Fibroblast of skin of scalp (primary cell): ENCODE measurements at regions not wholly inside any gene's neighbourhood (a gene's known extent, or its start where the extent isn't known, plus 50 kb on each side); places are given as distances from the start of the nearest gene placed in this dataset.

ENCODE experiments used
- DNase-seq: peaks from one replicate; pipeline ENCODE4 v3.0.0-alpha.2; 2013

- no peak for DNase-seq
Observed at GRCh38 chr13:84542348-84542747, 660.1 kb upstream of the SLITRK1 start.

GRCh38 chr13:84536906-84537305, 654.6 kb upstream of the SLITRK1 start:
- DNase-seq: no peak

GRCh38 chr13:84528408-84529070, 646.3 kb upstream of the SLITRK1 start:
- no peak for DNase-seq

GRCh38 chr13:84525865-84526264, 643.6 kb upstream of the SLITRK1 start:
- DNase-seq: no peak

- no peak for DNase-seq
Observed at GRCh38 chr13:84524586-84524985, 642.3 kb upstream of the SLITRK1 start.

GRCh38 chr13:84500016-84500415, 617.7 kb upstream of the SLITRK1 start:
- no peak for DNase-seq

- DNase-seq: no peak
Observed at GRCh38 chr13:84497613-84498012, 615.3 kb upstream of the SLITRK1 start.

- no peak for DNase-seq
Observed at GRCh38 chr13:84491952-84492351, 609.7 kb upstream of the SLITRK1 start.

- DNase-seq: no peak
Observed at GRCh38 chr13:84487752-84488151, 605.5 kb upstream of the SLITRK1 start.

- peak; percentile 72 for DNase-seq
Observed at GRCh38 chr13:84481958-84482357, 599.7 kb upstream of the SLITRK1 start.

- no peak for DNase-seq
Observed at GRCh38 chr13:84479656-84480055, 597.4 kb upstream of the SLITRK1 start.

GRCh38 chr13:84470528-84470927, 588.3 kb upstream of the SLITRK1 start:
- no peak for DNase-seq

GRCh38 chr13:84466461-84466860, 584.2 kb upstream of the SLITRK1 start:
- no peak for DNase-seq

GRCh38 chr13:84460989-84461388, 578.7 kb upstream of the SLITRK1 start:
- no peak for DNase-seq

GRCh38 chr13:84455143-84455905, 573.0 kb upstream of the SLITRK1 start:
- no peak for DNase-seq

GRCh38 chr13:84447640-84447978, 565.3 kb upstream of the SLITRK1 start:
- DNase-seq: no peak

GRCh38 chr13:84446972-84447639, 564.8 kb upstream of the SLITRK1 start:
- DNase-seq: peak; percentile 98

GRCh38 chr13:84445776-84446175, 563.5 kb upstream of the SLITRK1 start:
- peak; percentile 87 for DNase-seq

GRCh38 chr13:84443463-84443862, 561.2 kb upstream of the SLITRK1 start:
- no peak for DNase-seq

- peak; percentile 65 for DNase-seq
Observed at GRCh38 chr13:84439108-84439507, 556.8 kb upstream of the SLITRK1 start.

- peak; percentile 95 for DNase-seq
Observed at GRCh38 chr13:84433024-84433423, 550.8 kb upstream of the SLITRK1 start.

- DNase-seq: peak; percentile 78
Observed at GRCh38 chr13:84431646-84432045, 549.4 kb upstream of the SLITRK1 start.

GRCh38 chr13:84430446-84430845, 548.2 kb upstream of the SLITRK1 start:
- DNase-seq: no peak

GRCh38 chr13:84430015-84430414, 547.7 kb upstream of the SLITRK1 start:
- DNase-seq: peak; percentile 93
